Stimulated activated CD8-positive, alpha-beta memory T cell treated with anti-CD3 and anti-CD28 coated beads, Interleukin-2, amount 100 ng/mL, for 1 hour (primary cell): ENCODE measurements at regions not wholly inside any gene's neighbourhood (a gene's known extent, or its start where the extent isn't known, plus 50 kb on each side); places are given as distances from the start of the nearest gene placed in this dataset.
"Not testable (repeated sequence)": the region's sequence is repeated elsewhere in the genome, so short reads cannot be mapped to it uniquely, and the experiment has no call there.

ENCODE experiments used
- DNase-seq, 2 donors: peaks; one replicate each; pipeline ENCODE4 v3.0.0-alpha.2; 2020; ENCODE audit warnings: low read depth in 2 of 2

- DNase-seq = not testable (repeated sequence)
Observed at GRCh38 chr9:41075671-41076070, 52.8 kb downstream of the FOXD4L6 start.

- DNase-seq = not testable (repeated sequence)
Observed at GRCh38 chr9:41074356-41074942, 54.0 kb downstream of the FOXD4L6 start.

- not testable (repeated sequence) for DNase-seq
Observed at GRCh38 chr9:41073471-41074243, 54.8 kb downstream of the FOXD4L6 start.

- not testable (repeated sequence) for DNase-seq
Observed at GRCh38 chr9:41064125-41064795, 64.2 kb downstream of the FOXD4L6 start.

- DNase-seq = not testable (repeated sequence)
Observed at GRCh38 chr9:41063243-41063642, 65.2 kb downstream of the FOXD4L6 start.

GRCh38 chr9:41059603-41060002, 68.9 kb downstream of the FOXD4L6 start:
- not testable (repeated sequence) for DNase-seq

GRCh38 chr9:41053666-41054363, 74.7 kb downstream of the FOXD4L6 start:
- not testable (repeated sequence) for DNase-seq

GRCh38 chr9:41048672-41049071, 79.8 kb downstream of the FOXD4L6 start:
- not testable (repeated sequence) for DNase-seq

GRCh38 chr9:41047792-41048191, 80.7 kb downstream of the FOXD4L6 start:
- DNase-seq = not testable (repeated sequence)

- not testable (repeated sequence) for DNase-seq
Observed at GRCh38 chr9:41044930-41045329, 83.6 kb downstream of the FOXD4L6 start.

GRCh38 chr9:41043433-41043832, 85.0 kb downstream of the FOXD4L6 start:
- not testable (repeated sequence) for DNase-seq

GRCh38 chr9:41042111-41042510, 86.4 kb downstream of the FOXD4L6 start:
- not testable (repeated sequence) for DNase-seq

- DNase-seq = not testable (repeated sequence)
Observed at GRCh38 chr9:41040705-41041342, 87.7 kb downstream of the FOXD4L6 start.

- DNase-seq = not testable (repeated sequence)
Observed at GRCh38 chr9:41035276-41035675, 93.2 kb downstream of the FOXD4L6 start.

- not testable (repeated sequence) for DNase-seq
Observed at GRCh38 chr9:41034699-41035197, 93.7 kb downstream of the FOXD4L6 start.

GRCh38 chr9:41033877-41034276, 94.6 kb downstream of the FOXD4L6 start:
- not testable (repeated sequence) for DNase-seq

GRCh38 chr9:41033360-41033759, 95.1 kb downstream of the FOXD4L6 start:
- DNase-seq = not testable (repeated sequence)

GRCh38 chr9:41026912-41027676, 101.4 kb downstream of the FOXD4L6 start:
- not testable (repeated sequence) for DNase-seq

- not testable (repeated sequence) for DNase-seq
Observed at GRCh38 chr9:41022365-41022764, 106.1 kb downstream of the FOXD4L6 start.

- DNase-seq = not testable (repeated sequence)
Observed at GRCh38 chr9:41019858-41020562, 108.5 kb downstream of the FOXD4L6 start.
